Adrenal gland (tissue), 9 donors: ENCODE measurements at regions not wholly inside any gene's neighbourhood (a gene's known extent, or its start where the extent isn't known, plus 50 kb on each side); places are given as distances from the start of the nearest gene placed in this dataset.

ENCODE experiments used
- DNase-seq, 7 donors: peaks; one replicate each; pipeline ENCODE4 v3.0.0-alpha.2; 2019 to 2020
- H3K27ac ChIP-seq, 5 donors: fragments of 200-600 bp; sonication (generic) in 4 of 5; 1 replicate in 3 of 5; 2 replicates in 2 of 5; pipeline versions ENCODE4 v1.5.1 to v1.8.0; 2016 to 2020; ENCODE audit warnings: mild to moderate bottlenecking in 1 of 5
- H3K27me3 ChIP-seq: fragments of 200-600 bp; 2 replicates; pipeline ENCODE4 v1.8.0; 2021
- H3K36me3 ChIP-seq, 2 donors: fragments of 200-600 bp; replicated peaks in 1 of 2; 1 replicate in 1 of 2; 2 replicates in 1 of 2; pipeline versions ENCODE4 v1.5.1 to v1.8.0; 2018 to 2022
- H3K4me1 ChIP-seq, 2 donors: fragments of 200-600 bp; replicated peaks in 1 of 2; 1 replicate in 1 of 2; 2 replicates in 1 of 2; pipeline versions ENCODE4 v1.5.1 to v1.8.0; 2018 to 2021
- H3K4me3 ChIP-seq, 4 donors: fragments of 200-600 bp; sonication (generic) in 3 of 4; one replicate each; pipeline ENCODE4 v1.5.1; 2016 to 2018
- H3K9me3 ChIP-seq, 3 donors: fragments of 200-600 bp; sonication (generic) in 1 of 3; replicated peaks in 1 of 3; 1 replicate in 2 of 3; 2 replicates in 1 of 3; pipeline versions ENCODE4 v1.5.1 to v1.8.0; 2016 to 2021
- POLR2A ChIP-seq, 2 donors: fragments of 450-650 bp; IDR thresholded peaks; one replicate each; pipeline ENCODE4 v1.6.1; 2017; ENCODE audit warnings: antibody characterized with exemption in 2 of 2, mild to moderate bottlenecking in 2 of 2, moderate library complexity in 1 of 2
- WGBS, 4 donors: extraction: QIAGEN DNeasy Blood & Tissue Kit in 2 of 4; methylation state at CpG; one replicate each; pipeline versions ENCODE4 v1.1.5 to v1.1.7; 2013 to 2017; 5-methylcytosine and 5-hydroxymethylcytosine counted together
- intact Hi-C, 2 donors: fragments of 100-400 bp; cut with DNase I; formaldehyde crosslinking; loops; one replicate each; pipeline versions ENCODE4 v1.14.1 to v1.15.0; 2022 to 2023
- TF ChIP-seq, protein P1 (sequence below), 6 experiments: fragments of 450-650 bp in 4 of 6; fragments of 200-600 bp in 2 of 6; sonication (generic) in 1 of 6; IDR thresholded peaks; 1 replicate in 5 of 6; 2 replicates in 1 of 6; pipeline versions ENCODE4 v1.5.1 to v1.8.0; 2016 to 2021; ENCODE audit warnings: antibody characterized with exemption in 6 of 6, mild to moderate bottlenecking in 2 of 6, moderate library complexity in 1 of 6
- donor health status: healthy with polysubstance abuse.
- donor health status: Bipolar disorder and iron deficiency.
- donor health status: DM: yes; HTN: yes; CAD: no.
- donor health status: DM: no; HTN: no; CAD: no.
- donor health status: DM: no; HTN: no; CAD: no.

GRCh38 chr5:2876183-2876582, 124.7 kb upstream of the IRX2 start:
- Histone ChIP-seq H3K27me3 (no peaks in the 10 kb centered on the region), H3K36me3 (no peaks in the 10 kb centered on the region), H3K4me1 (no peaks in the 10 kb centered on the region), H3K9me3 (peaks cover 0 to 7% (median 0%) of the 10 kb centered on the region in 3 donors), H3K27ac (no peak overlapping the region), H3K4me3 (no peak overlapping the region)
- TF ChIP-seq, protein P1, sequence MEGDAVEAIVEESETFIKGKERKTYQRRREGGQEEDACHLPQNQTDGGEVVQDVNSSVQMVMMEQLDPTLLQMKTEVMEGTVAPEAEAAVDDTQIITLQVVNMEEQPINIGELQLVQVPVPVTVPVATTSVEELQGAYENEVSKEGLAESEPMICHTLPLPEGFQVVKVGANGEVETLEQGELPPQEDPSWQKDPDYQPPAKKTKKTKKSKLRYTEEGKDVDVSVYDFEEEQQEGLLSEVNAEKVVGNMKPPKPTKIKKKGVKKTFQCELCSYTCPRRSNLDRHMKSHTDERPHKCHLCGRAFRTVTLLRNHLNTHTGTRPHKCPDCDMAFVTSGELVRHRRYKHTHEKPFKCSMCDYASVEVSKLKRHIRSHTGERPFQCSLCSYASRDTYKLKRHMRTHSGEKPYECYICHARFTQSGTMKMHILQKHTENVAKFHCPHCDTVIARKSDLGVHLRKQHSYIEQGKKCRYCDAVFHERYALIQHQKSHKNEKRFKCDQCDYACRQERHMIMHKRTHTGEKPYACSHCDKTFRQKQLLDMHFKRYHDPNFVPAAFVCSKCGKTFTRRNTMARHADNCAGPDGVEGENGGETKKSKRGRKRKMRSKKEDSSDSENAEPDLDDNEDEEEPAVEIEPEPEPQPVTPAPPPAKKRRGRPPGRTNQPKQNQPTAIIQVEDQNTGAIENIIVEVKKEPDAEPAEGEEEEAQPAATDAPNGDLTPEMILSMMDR (IDR thresholded peaks at IDR 0.05) = no peak
- TF ChIP-seq POLR2A (IDR thresholded peaks at IDR 0.05) = no peak
- intact Hi-C loops = no loop called here
- no peak for DNase-seq
- WGBS, 4 donors = 77 to 84% (median 78%) methylated on average over 6 of the region's 6 CpGs

DNA sequence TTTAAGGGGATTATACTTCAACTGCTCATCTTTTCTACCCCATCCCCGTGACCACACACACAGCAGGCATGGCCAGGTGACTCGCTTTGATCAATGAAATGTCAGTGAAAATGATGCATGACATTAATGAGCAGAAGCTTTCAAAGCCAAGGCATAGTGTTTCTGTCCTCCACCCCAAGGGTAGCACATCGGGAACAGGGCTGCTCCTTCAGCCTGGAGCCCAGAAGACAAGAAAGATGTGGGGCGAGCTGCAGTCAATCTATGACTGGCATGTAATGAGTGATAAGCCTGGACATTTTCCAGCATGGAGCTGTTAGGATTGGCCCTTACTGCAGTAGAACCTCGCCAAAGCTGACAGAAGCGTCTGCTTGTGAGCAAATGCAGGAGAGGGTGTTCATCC, 122.6 kb upstream of the IRX2 start:
- intact Hi-C loops = no loop called here
- H3K27me3 ChIP-seq = no peaks in the 10 kb centered on the region
- 64 to 74% (median 70%) methylated on average over 6 of the region's 6 CpGs for WGBS, 4 donors
- H3K36me3 ChIP-seq = no peaks in the 10 kb centered on the region
- no peak for DNase-seq
- H3K9me3 ChIP-seq = no peaks in the 10 kb centered on the region
- TF ChIP-seq, protein P1 (IDR thresholded peaks at IDR 0.05) = no peak
- TF ChIP-seq POLR2A (IDR thresholded peaks at IDR 0.05) = no peak
- H3K4me3 ChIP-seq = no peak overlapping the region
- no peak overlapping the region for H3K27ac ChIP-seq
- H3K4me1 ChIP-seq = no peaks in the 10 kb centered on the region

GRCh38 chr5:2872676-2873075, 121.2 kb upstream of the IRX2 start:
- DNase-seq = no peak
- Histone ChIP-seq H3K27ac (no peak overlapping the region), H3K36me3 (no peaks in the 10 kb centered on the region), H3K9me3 (no peaks in the 10 kb centered on the region), H3K4me1 (no peaks in the 10 kb centered on the region), H3K4me3 (no peak overlapping the region), H3K27me3 (no peaks in the 10 kb centered on the region)
- intact Hi-C loops = no loop called here
- 80 to 97% (median 89%) methylated on average over 6 to 8 of the region's 8 CpGs for WGBS, 4 donors
- TF ChIP-seq, protein P1 (IDR thresholded peaks at IDR 0.05) = no peak
- TF ChIP-seq POLR2A (IDR thresholded peaks at IDR 0.05) = no peak

DNA sequence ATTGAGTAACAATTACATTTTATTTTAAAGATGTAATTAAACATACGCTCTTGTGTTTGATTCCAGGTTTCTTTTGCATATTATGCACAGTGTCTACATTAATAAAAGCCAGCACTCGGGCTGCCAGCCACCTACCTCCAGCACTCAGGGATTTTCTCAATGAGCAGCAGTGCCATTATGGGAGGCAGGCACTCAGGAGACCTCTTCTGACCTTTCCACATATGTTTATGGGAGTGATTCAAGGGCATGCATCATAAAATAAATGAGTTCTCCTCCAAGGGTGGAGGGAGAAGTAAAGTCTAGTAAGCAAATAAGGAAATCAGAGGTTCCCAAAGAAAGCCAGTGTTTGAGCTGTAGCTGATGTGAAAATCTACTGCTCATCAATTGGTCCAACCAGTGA, 119.8 kb upstream of the IRX2 start:
- WGBS, 4 donors = 58 to 74% (median 65%) methylated on average over 2 of the region's 2 CpGs

More for the DNA sequence above, 119.8 kb upstream of the IRX2 start:
- Histone ChIP-seq H3K36me3 (no peaks in the 10 kb centered on the region), H3K4me1 (no peaks in the 10 kb centered on the region), H3K9me3 (no peaks in the 10 kb centered on the region), H3K27me3 (no peaks in the 10 kb centered on the region), H3K4me3 (no peak overlapping the region), H3K27ac (no peak overlapping the region)
- no peak for DNase-seq
- TF ChIP-seq, protein P1 (IDR thresholded peaks at IDR 0.05) = no peak
- no peak for TF ChIP-seq POLR2A (IDR thresholded peaks at IDR 0.05)
- intact Hi-C loops = no loop called here
